Glomerular visceral epithelial cell (primary cell): ENCODE measurements at regions not wholly inside any gene's neighbourhood (a gene's known extent, or its start where the extent isn't known, plus 50 kb on each side); places are given as distances from the start of the nearest gene placed in this dataset.

Experiments
- DNase-seq: peaks from one replicate; pipeline ENCODE4 v3.0.0-alpha.2; 2016; ENCODE audit errors: extremely low spot score

- DNase-seq = no peak
Observed at GRCh38 chr4:138756519-138756918, 259.1 kb upstream of the NOCT start.

GRCh38 chr4:138751309-138751708, 264.3 kb upstream of the NOCT start:
- no peak for DNase-seq

GRCh38 chr4:138749303-138749702, 266.3 kb upstream of the NOCT start:
- no peak for DNase-seq

DNA sequence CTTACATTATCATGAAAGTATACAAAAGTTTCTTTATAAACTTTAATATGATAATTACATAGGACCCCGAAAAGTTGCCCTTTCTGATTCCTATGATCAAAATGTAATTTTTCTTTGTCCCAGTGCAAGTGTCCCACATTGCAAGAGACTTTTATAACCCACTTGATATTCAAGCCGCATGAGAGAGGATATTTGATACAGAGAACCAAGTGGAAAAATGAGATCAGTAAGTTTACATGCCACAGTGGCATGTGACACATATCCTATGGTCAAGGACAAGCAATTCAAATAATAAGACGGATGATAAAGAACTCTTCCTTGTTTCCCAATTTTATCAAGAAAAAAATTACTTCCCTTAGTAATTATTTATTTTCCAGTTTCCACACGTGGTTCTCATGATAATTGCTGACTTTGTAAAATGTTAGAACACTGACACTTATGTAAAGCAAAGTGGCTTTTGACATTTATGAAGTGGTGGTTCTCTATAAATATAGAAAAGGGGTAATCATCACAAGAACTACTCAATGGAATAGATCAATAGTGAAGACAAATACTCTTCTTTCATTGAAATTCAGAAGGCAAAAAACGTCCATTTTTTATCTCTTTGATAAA, 273.7 kb upstream of the NOCT start:
- DNase-seq = no peak

DNA sequence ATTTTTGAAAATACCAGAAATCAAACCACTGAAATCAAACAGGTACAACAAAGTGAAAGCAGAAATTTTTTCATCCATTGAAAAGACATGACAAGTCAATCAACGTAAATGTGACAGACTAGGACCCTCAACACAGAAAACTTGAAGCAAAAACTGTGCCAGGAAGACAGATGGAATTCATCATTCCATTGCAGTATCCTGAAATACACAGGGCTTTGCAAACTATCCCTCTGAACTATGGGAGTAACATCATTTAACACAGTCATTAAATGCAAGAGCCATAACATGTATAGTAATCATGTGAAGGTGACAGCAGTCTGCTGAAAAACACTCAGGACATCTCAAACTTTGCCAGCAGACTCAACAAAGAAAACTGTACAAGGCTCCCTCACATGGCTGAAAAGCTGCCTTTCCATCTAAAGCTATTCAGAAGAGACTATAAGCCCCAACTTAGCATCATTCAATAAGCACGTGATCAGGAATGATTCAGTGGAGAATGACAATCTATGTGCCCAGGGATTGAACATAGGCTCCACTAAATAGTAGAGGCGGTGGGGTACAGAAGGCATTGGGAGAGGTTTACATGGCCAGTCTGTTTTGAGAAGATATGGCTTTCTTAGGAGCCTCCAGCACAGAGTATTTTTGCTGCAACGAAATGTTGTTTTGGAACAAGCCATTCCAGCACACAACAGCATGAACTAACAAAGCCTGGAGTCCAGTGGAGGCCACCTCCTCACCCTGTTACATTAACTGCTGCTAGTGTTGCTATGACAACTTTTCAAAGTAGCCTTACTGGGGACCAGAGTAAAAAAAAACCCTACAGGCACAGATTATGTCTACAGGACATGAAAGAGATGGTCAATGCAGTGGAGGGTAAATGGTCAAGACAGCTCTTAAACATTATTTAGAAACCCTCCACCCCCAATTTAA, 274.5 kb upstream of the NOCT start:
- DNase-seq = no peak

GRCh38 chr4:138736362-138736761, 279.2 kb upstream of the NOCT start:
- no peak for DNase-seq

- DNase-seq = peak; percentile 37
Observed at GRCh38 chr4:138734746-138735145, 280.8 kb upstream of the NOCT start.

DNA sequence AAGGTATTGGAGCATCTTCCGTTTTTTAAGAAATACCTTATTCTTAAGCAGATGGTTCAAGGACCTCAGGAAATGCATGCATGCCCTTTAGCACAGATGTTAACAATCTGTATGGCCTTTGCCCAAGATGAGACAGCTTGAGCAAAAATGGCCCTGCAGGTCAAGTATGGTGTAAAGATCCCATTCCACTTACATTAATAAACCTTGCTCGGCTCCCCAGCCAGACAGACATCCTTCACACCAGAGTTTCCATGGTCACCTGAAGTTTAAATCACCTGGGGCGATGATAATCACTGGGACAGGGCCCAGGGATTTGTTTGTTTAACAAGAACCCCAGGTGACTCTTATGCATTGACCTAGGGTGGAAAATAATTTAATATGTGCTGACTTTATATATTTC, 287.0 kb upstream of the NOCT start:
- no peak for DNase-seq

DNA sequence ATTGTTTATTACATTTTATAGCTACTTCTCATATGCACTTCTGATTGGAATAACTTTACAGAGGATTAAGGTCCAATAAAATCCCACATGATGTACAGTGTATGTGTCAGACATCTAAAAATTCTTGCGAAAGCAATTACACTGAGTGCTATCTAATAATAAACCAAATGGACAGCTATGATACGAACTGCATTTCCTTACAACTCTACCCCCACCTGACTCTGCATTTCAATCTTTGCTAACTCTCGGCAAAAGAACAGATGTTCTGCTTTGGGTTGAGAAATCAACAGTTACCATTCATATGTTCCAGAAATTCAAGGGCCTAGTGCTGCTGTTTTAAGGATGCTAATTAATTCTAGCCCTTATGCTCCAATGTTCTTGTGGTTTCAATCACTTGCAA, 287.9 kb upstream of the NOCT start:
- no peak for DNase-seq

DNA sequence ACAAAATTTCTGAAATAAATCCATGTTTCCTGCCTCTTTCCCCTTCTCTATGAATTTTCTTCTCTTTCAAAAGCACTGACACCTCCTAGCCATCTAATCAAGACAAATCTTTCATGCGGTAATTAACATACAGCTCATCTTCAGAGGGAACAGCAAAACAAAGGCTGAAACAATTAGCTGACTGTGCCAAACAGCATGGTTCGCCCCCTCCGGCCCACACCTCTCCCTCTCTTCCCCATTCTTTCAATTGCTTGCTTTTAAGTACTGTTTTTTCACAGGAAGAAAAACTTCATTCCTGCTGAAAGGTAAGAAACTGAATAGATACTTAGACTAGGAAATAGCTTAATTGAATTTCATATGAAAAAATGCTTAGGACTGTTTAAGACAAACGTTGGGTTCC, 291.1 kb upstream of the NOCT start:
- DNase-seq = no peak

GRCh38 chr4:138716559-138717335, 298.8 kb upstream of the NOCT start:
- DNase-seq = no peak

DNA sequence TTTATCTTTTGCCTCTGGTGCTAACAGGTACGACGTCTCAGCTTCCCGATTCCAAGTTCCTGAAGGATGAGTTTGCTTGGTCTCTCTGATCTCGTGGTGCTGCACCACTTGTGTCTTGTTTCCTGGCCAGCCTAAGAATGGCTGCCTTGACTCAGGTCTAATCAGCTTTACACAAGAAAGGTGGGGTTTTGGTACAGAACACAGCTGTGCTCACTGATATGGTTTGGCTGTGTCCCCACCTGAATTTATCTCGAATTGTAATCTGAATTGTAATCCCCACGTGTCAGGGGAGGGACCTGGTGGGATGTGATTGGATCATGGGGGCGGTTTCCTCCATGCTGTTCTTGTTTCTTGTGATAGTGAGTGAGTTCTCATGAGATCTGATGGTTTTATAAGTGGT, 305.3 kb upstream of the NOCT start:
- DNase-seq = no peak

GRCh38 chr4:138709859-138710258, 305.7 kb upstream of the NOCT start:
- no peak for DNase-seq

GRCh38 chr4:138707746-138708677, 307.6 kb upstream of the NOCT start:
- no peak for DNase-seq

DNA sequence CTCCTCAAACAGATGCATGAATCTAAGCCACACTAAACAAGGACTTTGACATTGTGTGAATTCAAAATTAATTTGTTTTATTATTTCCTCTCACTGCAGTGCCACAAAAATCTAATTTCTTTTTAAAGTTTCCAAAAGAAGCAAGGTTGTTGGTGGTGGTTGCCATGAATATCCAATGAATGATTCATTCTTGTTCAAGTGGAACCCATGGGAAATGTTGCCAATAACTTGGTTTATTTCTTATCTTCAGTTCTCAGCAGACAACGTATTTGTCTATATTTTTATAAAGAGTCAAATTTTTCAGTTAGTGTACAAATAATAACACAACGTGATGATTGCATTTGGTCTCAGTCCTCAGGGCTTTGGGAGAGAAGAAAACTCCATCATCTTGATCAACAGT, 309.4 kb upstream of the NOCT start:
- DNase-seq = peak; percentile 11

GRCh38 chr4:138702190-138702824, 313.3 kb upstream of the NOCT start:
- no peak for DNase-seq

DNA sequence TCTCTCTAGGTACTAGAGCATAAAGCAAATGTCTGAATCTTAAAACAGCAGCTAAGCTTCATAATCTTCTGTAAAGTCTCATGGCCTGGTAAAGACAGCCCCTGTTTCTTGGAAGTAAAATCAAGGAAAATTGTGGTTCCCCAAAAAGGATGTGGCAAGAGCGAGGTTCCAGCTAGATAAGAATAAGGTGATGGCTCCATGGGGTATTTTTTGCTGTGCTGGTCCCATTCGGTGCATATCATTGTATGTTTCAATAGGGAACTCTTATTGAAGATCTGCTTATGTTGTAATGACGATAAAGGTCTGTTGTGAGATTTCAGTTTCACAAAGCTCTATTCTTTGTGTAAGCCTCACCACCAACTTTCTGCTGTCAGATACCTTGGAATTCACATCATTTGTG, 316.9 kb upstream of the NOCT start:
- DNase-seq = no peak

- DNase-seq = no peak
Observed at GRCh38 chr4:138697851-138698250, 317.7 kb upstream of the NOCT start.

DNA sequence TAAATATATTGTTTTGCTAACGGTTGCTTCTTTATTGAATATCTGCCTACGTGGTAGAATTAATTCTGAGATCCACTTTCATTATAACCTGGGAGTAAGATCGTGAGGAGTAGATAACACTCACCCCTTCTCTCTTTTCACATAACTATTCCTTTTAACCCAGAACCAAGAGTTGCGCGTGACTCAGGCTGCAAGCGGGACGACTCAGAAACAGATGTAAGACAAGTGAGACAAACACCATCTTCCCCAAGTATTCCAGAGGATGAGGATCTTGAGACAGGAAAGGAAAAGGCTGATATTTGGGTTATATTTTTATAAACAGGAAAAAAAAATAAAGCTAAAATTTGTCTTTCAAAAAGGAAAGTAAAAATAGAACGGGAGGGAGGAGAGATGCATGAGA, 318.8 kb upstream of the NOCT start:
- no peak for DNase-seq

- no peak for DNase-seq
Observed at GRCh38 chr4:138696058-138696457, 319.5 kb upstream of the NOCT start.

GRCh38 chr4:138693526-138693925, 322.1 kb upstream of the NOCT start:
- no peak for DNase-seq
